ENCODE measurements at regions not wholly inside any gene's neighbourhood (a gene's known extent, or its start where the extent isn't known, plus 50 kb on each side); places are given as distances from the start of the nearest gene placed in this dataset.

DNA sequence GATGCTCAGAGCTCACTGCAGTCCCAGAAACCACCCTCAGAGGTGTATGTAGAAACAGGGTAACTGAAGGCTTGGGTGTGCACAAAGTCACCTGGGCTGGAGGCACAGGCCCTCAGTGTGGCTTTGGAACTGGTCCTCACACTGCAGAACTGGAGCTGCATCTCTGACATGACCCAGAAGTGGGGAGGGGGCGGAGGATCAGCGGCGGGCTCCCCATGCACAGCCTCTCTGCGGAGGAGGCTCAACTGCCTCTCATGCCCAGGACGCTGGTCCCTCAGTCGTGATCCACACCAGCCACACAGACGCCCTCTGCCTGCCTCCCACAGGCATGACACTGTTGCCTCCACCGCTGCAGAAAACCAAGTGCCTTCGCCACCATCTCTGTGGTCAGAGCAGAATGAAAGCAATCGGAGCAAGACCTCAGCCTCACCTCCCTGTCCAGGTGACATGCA is 73.7 kb downstream of the TM2D3 start:
- ATAC-seq, result peak; percentile 83
- DNase-seq (ENCODE audit: low read depth, low spot score), result peak; percentile 44
- peak; percentile 23; the same call in 1 of the 2 replicates for TF ChIP-seq CBX3 (IDR thresholded peaks at IDR 0.05; ENCODE audit: low read depth)
- TF ChIP-seq, protein P1, sequence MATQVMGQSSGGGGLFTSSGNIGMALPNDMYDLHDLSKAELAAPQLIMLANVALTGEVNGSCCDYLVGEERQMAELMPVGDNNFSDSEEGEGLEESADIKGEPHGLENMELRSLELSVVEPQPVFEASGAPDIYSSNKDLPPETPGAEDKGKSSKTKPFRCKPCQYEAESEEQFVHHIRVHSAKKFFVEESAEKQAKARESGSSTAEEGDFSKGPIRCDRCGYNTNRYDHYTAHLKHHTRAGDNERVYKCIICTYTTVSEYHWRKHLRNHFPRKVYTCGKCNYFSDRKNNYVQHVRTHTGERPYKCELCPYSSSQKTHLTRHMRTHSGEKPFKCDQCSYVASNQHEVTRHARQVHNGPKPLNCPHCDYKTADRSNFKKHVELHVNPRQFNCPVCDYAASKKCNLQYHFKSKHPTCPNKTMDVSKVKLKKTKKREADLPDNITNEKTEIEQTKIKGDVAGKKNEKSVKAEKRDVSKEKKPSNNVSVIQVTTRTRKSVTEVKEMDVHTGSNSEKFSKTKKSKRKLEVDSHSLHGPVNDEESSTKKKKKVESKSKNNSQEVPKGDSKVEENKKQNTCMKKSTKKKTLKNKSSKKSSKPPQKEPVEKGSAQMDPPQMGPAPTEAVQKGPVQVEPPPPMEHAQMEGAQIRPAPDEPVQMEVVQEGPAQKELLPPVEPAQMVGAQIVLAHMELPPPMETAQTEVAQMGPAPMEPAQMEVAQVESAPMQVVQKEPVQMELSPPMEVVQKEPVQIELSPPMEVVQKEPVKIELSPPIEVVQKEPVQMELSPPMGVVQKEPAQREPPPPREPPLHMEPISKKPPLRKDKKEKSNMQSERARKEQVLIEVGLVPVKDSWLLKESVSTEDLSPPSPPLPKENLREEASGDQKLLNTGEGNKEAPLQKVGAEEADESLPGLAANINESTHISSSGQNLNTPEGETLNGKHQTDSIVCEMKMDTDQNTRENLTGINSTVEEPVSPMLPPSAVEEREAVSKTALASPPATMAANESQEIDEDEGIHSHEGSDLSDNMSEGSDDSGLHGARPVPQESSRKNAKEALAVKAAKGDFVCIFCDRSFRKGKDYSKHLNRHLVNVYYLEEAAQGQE (IDR thresholded peaks at IDR 0.05; ENCODE audit: low read depth), result no peak
- TF ChIP-seq, protein P2, sequence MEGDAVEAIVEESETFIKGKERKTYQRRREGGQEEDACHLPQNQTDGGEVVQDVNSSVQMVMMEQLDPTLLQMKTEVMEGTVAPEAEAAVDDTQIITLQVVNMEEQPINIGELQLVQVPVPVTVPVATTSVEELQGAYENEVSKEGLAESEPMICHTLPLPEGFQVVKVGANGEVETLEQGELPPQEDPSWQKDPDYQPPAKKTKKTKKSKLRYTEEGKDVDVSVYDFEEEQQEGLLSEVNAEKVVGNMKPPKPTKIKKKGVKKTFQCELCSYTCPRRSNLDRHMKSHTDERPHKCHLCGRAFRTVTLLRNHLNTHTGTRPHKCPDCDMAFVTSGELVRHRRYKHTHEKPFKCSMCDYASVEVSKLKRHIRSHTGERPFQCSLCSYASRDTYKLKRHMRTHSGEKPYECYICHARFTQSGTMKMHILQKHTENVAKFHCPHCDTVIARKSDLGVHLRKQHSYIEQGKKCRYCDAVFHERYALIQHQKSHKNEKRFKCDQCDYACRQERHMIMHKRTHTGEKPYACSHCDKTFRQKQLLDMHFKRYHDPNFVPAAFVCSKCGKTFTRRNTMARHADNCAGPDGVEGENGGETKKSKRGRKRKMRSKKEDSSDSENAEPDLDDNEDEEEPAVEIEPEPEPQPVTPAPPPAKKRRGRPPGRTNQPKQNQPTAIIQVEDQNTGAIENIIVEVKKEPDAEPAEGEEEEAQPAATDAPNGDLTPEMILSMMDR (IDR thresholded peaks at IDR 0.05 in 2 of 3, conservative IDR thresholded peaks at IDR 0.05 in 1 of 3; ENCODE audit: borderline replicate concordance in 1 of 3, insufficient read depth in 1 of 3, low read depth in 2 of 3, low read length in 2 of 3), result peak; percentile 36 to 72 (median 62); a peak in 5 of 6 replicates
- TF ChIP-seq EZH2phosphoT487 (IDR thresholded peaks at IDR 0.05; ENCODE audit: borderline replicate concordance), result no peak
- TF ChIP-seq RAD21 (IDR thresholded peaks at IDR 0.05; ENCODE audit: low read depth), result peak; percentile 62
- H3K27me3 ChIP-seq (ENCODE audit: insufficient read depth, low read length), result no peaks in the 10 kb centered on the region
- POLR2A ChIA-PET, result no interaction called here
- peaks cover 11 to 44% of the 10 kb centered on the region in 2 experiments; a peak in 3 of 4 replicates for H3K4me1 ChIP-seq (ENCODE audit: control insufficient read depth in 1 of 2, insufficient read depth in 2 of 2, low read length in 2 of 2)
- no peaks in the 10 kb centered on the region for H3K36me3 ChIP-seq (ENCODE audit: control insufficient read depth in 1 of 2, insufficient read depth in 2 of 2, low read length in 2 of 2)
- H3K79me2 ChIP-seq (ENCODE audit: insufficient read depth, low read length), result no peaks in the 10 kb centered on the region
- H3K4me3 ChIP-seq (replicated peaks in 1 of 2; ENCODE audit: low read depth in 1 of 2, low read length in 2 of 2), result no peak overlapping the region
- BruUV-seq (replicated peaks), result no TSS peak
- no peaks in the 10 kb centered on the region for H4K20me1 ChIP-seq (ENCODE audit: insufficient read depth)
- CTCF ChIA-PET, result interaction anchor here (1.0 kb wide), 1 partner anchor 278 kb away, joined by 4 read pairs; no protein-coding TSS in a partner anchor
- intact Hi-C loops (cut with micrococcal nuclease), result loop anchor here (2.0 to 10.0 kb wide), 2 partner anchors 234 to 278 kb away; no protein-coding TSS in a partner anchor
- no peaks in the 10 kb centered on the region for H3K9me2 ChIP-seq (ENCODE audit: insufficient read depth)
- RAD21 ChIA-PET (ENCODE audit: low non-redundant PET in 1 of 2, low total read pairs in 2 of 2, uncharacterized antibody in 2 of 2, unreplicated experiment in 2 of 2), result no interaction called here
- H3K4me2 ChIP-seq (ENCODE audit: low read length), result peak overlapping the region; percentile 54
- H3K27ac ChIP-seq (ENCODE audit: low read depth, low read length), result no peak overlapping the region
- peak overlapping the region; percentile 79 for H2AFZ ChIP-seq (ENCODE audit: low read depth, low read length, poor library complexity, severe bottlenecking)
- H3K9me3 ChIP-seq (ENCODE audit: control insufficient read depth in 1 of 2, insufficient read depth in 1 of 2, low read depth in 1 of 2, low read length in 2 of 2), result no peaks in the 10 kb centered on the region
- H3K9ac ChIP-seq (ENCODE audit: low read length), result no peak overlapping the region

All from HCT116 (cell line).